ENCODE measurements at regions not wholly inside any gene's neighbourhood (a gene's known extent, or its start where the extent isn't known, plus 50 kb on each side); places are given as distances from the start of the nearest gene placed in this dataset.

GRCh38 chr17:55668312-55668920 is 54.2 kb downstream of the TMEM100 start:
- DNase-seq: no peak

GRCh38 chr17:55666806-55667205 is 55.9 kb downstream of the TMEM100 start:
- DNase-seq: no peak

GRCh38 chr17:55664287-55664686 is 58.4 kb downstream of the TMEM100 start:
- DNase-seq: peak; percentile 96 to 98

- no peak for DNase-seq
Observed at GRCh38 chr17:55663400-55663799, 59.3 kb downstream of the TMEM100 start.

GRCh38 chr17:55661963-55662834 is 60.5 kb downstream of the TMEM100 start:
- no peak for DNase-seq

GRCh38 chr17:55661256-55661758 is 61.4 kb downstream of the TMEM100 start:
- no peak for DNase-seq

GRCh38 chr17:55660178-55660886 is 62.3 kb downstream of the TMEM100 start:
- DNase-seq: peak; percentile 45

- DNase-seq: no peak
Observed at GRCh38 chr17:55659661-55660060, 63.0 kb downstream of the TMEM100 start.

- DNase-seq: no peak
Observed at GRCh38 chr17:55655777-55656176, 66.9 kb downstream of the TMEM100 start.

- no peak for DNase-seq
Observed at GRCh38 chr17:55654821-55655220, 67.8 kb downstream of the TMEM100 start.

- no peak for DNase-seq
Observed at GRCh38 chr17:55654022-55654421, 68.6 kb downstream of the TMEM100 start.

GRCh38 chr17:55652825-55653224 is 69.8 kb downstream of the TMEM100 start:
- DNase-seq: no peak

- no peak for DNase-seq
Observed at GRCh38 chr17:55652114-55652823, 70.4 kb downstream of the TMEM100 start.

- DNase-seq: no peak
Observed at GRCh38 chr17:55649957-55650597, 72.6 kb downstream of the TMEM100 start.

GRCh38 chr17:55648086-55648485 is 74.6 kb downstream of the TMEM100 start:
- DNase-seq: no peak

GRCh38 chr17:55645361-55645760 is 77.3 kb downstream of the TMEM100 start:
- no peak for DNase-seq

- no peak for DNase-seq
Observed at GRCh38 chr17:55644346-55644745, 78.3 kb downstream of the TMEM100 start.

GRCh38 chr17:55642741-55643140 is 79.9 kb downstream of the TMEM100 start:
- no peak for DNase-seq

- DNase-seq: peak; percentile 88 to 91
Observed at GRCh38 chr17:55641676-55642081, 81.0 kb downstream of the TMEM100 start.

- DNase-seq: no peak
Observed at GRCh38 chr17:55639096-55639495, 83.6 kb downstream of the TMEM100 start.

GRCh38 chr17:55635253-55635914 is 87.3 kb downstream of the TMEM100 start:
- peak in 1 of 2 experiments; percentile 9 for DNase-seq

- no peak for DNase-seq
Observed at GRCh38 chr17:55634702-55635101, 88.0 kb downstream of the TMEM100 start.
